Uterus (tissue), 2 donors: ENCODE measurements at regions not wholly inside any gene's neighbourhood (a gene's known extent, or its start where the extent isn't known, plus 50 kb on each side); places are given as distances from the start of the nearest gene placed in this dataset.

Source experiments
- CTCF ChIP-seq, 4 experiments: fragments of 200-600 bp in 2 of 4; fragments of 450-650 bp in 2 of 4; sonication (generic) in 2 of 4; IDR thresholded peaks; one replicate each; pipeline ENCODE4 v1.5.1; 2016 to 2019; ENCODE audit warnings: antibody characterized with exemption in 4 of 4, mild to moderate bottlenecking in 2 of 4, moderate library complexity in 1 of 4
- POLR2A ChIP-seq, 2 donors: fragments of 450-650 bp; IDR thresholded peaks; one replicate each; pipeline ENCODE4 v1.6.1; 2016; ENCODE audit warnings: antibody characterized with exemption in 2 of 2, mild to moderate bottlenecking in 1 of 2, moderate library complexity in 1 of 2

GRCh38 chr5:89613222-89613956, 730.4 kb upstream of the MEF2C start:
- TF ChIP-seq CTCF (IDR thresholded peaks at IDR 0.05) (no peak), POLR2A (IDR thresholded peaks at IDR 0.05) (no peak)
